Mucosa of descending colon (tissue), 3 donors: ENCODE measurements at regions not wholly inside any gene's neighbourhood (a gene's known extent, or its start where the extent isn't known, plus 50 kb on each side); places are given as distances from the start of the nearest gene placed in this dataset.

Experiments used
- ATAC-seq: fragments of 200-7000 bp; cut with Tn5 transposase; one replicate; pipeline ENCODE4 v1.9.1; 2020; ENCODE audit warnings: mild to moderate bottlenecking, moderate library complexity
- DNase-seq, 3 donors: peaks; one replicate each; pipeline ENCODE4 v3.0.0-alpha.2; 2020
- H3K36me3 ChIP-seq: fragments of 200-600 bp; one replicate; pipeline ENCODE4 v1.8.0; 2021; ENCODE audit warnings: low read depth, mild to moderate bottlenecking
- H3K4me1 ChIP-seq: fragments of 200-600 bp; one replicate; pipeline ENCODE4 v1.8.0; 2021; ENCODE audit warnings: low read depth, mild to moderate bottlenecking
- H3K4me3 ChIP-seq: fragments of 200-600 bp; one replicate; pipeline ENCODE4 v1.8.0; 2021; ENCODE audit warnings: mild to moderate bottlenecking
- H3K9me3 ChIP-seq: fragments of 200-600 bp; one replicate; pipeline ENCODE4 v1.8.0; 2021; ENCODE audit warnings: mild to moderate bottlenecking
- CTCF ChIP-seq: fragments of 200-600 bp; IDR thresholded peaks from one replicate; pipeline ENCODE4 v1.8.0; 2022; ENCODE audit warnings: antibody characterized with exemption, mild to moderate bottlenecking
- intact Hi-C, 2 donors: fragments of 100-400 bp; cut with DNase I in 1 of 2; cut with micrococcal nuclease in 1 of 2; formaldehyde crosslinking; loops; one replicate each; pipeline versions ENCODE4 v1.11.0 to v1.11.1; 2022; cut with DNase I, micrococcal nuclease
- donor health status: DM: no; HTN: no; CAD: no; lungs with moderate emphysema.
- donor health status: DM: no; HTN: no; CAD: no.
- donor health status: DM: no; HTN: yes; CAD: no.

DNA sequence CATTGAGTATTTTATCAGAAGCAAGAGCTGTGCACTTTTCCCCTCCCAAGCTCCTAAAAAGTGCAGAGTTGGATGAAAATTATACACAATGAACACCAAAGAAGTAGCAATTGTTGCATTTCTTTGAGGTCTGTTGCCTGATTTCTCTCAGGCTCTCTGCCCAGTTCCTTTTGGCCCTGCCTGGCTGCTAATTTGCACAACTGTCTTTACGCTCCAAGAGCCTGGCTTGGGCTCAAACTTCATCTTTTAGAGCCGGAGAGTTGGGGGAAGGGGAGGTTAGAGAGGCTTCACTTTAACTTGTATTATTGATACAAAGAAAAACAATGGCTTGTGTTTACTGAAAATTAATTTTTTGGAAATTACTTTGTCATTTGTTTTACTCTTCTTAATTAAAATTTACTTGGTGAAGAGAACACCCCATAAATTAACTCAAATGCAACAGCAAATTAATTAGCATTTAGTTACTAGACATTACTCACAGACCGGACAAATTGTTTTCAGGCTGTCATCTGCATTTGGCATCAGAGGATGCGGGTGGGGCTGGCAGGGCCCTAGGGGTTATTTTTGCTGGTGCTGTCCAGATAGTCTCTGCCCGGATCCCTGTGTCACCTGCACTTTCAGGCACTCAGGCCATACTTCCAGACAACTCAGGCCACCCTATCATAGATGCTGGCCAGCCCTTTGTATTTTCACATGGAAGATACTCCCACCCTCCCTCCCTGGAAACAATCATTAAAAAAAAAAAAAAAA, 407.3 kb downstream of the NXPE2 start:
- ATAC-seq (no peak), DNase-seq (no peak)
- Histone ChIP-seq H3K36me3 (no peaks in the 10 kb centered on the region), H3K4me3 (no peak overlapping the region), H3K9me3 (no peaks in the 10 kb centered on the region), H3K4me1 (no peaks in the 10 kb centered on the region)
- intact Hi-C loops, result no loop called here
- no peak for TF ChIP-seq CTCF

GRCh38 chr11:115087791-115088190, 409.5 kb downstream of the NXPE2 start:
- H3K9me3 ChIP-seq, result no peaks in the 10 kb centered on the region
- DNase-seq, result no peak
- TF ChIP-seq CTCF, result no peak
- no peak overlapping the region for H3K4me3 ChIP-seq
- no peak for ATAC-seq
- intact Hi-C loops, result no loop called here
- H3K36me3 ChIP-seq, result no peaks in the 10 kb centered on the region
- H3K4me1 ChIP-seq, result no peaks in the 10 kb centered on the region

DNA sequence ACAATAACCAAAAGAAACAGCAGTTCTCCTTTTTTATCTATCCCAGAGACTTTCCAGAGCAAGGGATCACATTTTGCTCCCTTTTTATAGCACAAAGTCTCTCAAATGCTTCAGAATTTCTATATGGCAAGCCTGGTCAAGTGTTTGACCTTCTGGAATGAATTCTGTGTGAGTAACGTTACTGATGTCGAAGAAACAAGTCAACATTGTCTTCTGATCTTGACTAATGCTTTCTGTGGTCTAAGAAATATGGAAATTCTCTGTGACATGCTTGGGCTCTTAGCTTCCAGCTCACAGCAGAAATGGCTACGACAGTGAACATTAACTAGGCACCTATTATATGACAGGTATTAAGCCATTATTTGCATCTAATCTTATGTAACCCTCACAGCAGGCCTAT, 411.7 kb downstream of the CADM1 start:
- ATAC-seq (no peak), DNase-seq (no peak)
- no peaks in the 10 kb centered on the region for H3K9me3 ChIP-seq
- no peak for TF ChIP-seq CTCF
- intact Hi-C loops, result no loop called here
- no peaks in the 10 kb centered on the region for H3K4me1 ChIP-seq
- H3K36me3 ChIP-seq, result no peaks in the 10 kb centered on the region
- H3K4me3 ChIP-seq, result no peak overlapping the region

DNA sequence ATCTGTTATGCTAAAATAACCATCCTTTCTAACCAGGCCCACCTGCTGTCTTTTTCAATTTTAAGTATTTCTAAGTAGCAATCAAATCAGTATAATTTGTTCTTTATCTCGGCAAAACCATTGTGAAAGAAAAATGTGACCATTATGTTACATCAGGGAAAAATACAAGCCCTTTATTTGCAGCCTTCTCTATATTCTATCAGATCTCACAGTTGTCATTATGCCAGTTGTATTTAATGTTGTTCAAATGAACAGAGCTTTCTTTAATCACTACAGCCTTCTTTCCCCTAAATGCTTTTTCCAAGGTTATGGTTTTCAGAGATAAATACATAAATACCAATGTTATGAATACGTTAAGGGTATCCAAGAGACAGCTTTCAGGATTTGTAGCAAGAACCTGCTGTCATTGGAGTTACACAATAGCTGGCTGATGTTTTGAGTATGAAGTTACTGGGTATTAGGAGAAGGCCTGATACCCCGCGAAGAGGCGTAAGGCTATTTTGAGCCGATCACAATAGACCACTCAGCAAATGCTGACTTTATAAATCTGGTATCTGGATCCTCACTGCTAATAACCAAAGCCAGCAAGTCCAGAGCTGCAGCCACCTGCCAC, 406.3 kb downstream of the CADM1 start:
- H3K4me1 ChIP-seq, result no peaks in the 10 kb centered on the region
- ATAC-seq (no peak), DNase-seq (no peak)
- intact Hi-C loops, result no loop called here
- no peaks in the 10 kb centered on the region for H3K9me3 ChIP-seq
- no peak for TF ChIP-seq CTCF
- no peaks in the 10 kb centered on the region for H3K36me3 ChIP-seq
- H3K4me3 ChIP-seq, result no peak overlapping the region

DNA sequence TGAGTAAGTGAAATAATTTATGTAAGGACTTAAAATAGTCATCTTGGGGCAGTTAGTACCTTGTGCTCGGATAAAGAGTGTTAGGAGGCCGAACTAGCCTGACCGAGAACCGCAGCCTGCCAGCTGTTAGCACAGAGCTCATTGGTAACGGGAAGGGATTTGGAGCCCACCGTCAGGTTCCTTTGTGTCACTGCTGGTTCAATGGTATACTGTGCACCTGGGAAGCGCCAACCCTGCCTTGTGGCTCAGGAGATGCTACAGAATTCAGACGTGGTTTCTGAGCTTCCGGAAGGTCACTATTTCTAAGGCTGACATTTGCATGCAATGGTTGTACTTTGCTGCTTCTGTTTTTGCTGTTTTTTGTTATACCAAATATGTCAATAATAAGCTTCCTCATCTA, 403.5 kb downstream of the CADM1 start:
- no peaks in the 10 kb centered on the region for H3K9me3 ChIP-seq
- H3K4me3 ChIP-seq, result no peak overlapping the region
- H3K4me1 ChIP-seq, result no peaks in the 10 kb centered on the region
- no peak for TF ChIP-seq CTCF
- DNase-seq (no peak), ATAC-seq (no peak)
- no peaks in the 10 kb centered on the region for H3K36me3 ChIP-seq
- intact Hi-C loops, result no loop called here
